HFF-Myc (cell line): ENCODE measurements at regions not wholly inside any gene's neighbourhood (a gene's known extent, or its start where the extent isn't known, plus 50 kb on each side); places are given as distances from the start of the nearest gene placed in this dataset.
"Not testable (repeated sequence)": the region's sequence is repeated elsewhere in the genome, so short reads cannot be mapped to it uniquely, and the experiment has no call there.

Source experiments
- DNase-seq: peaks from one replicate; pipeline ENCODE4 v3.0.0-alpha.2; 2011; ENCODE audit warnings: low read depth; ENCODE audit errors: extremely low read depth
- H3K4me3 ChIP-seq: replicated peaks from 2 replicates; pipeline ENCODE4 v1.5.1; 2011; ENCODE audit warnings: low read depth, mild to moderate bottlenecking, control low read depth, low read length
- TF ChIP-seq, protein P1 (sequence below): IDR thresholded peaks from 2 replicates; pipeline ENCODE4 v1.5.1; 2012; ENCODE audit warnings: mild to moderate bottlenecking, low read depth, low read length, control low read depth; ENCODE audit errors: missing control alignments

- DNase-seq, H3K4me3 ChIP-seq: not testable (repeated sequence)
Measured at GRCh38 chr6:71007298-71007697, 50.4 kb upstream of the B3GAT2 start.

DNA sequence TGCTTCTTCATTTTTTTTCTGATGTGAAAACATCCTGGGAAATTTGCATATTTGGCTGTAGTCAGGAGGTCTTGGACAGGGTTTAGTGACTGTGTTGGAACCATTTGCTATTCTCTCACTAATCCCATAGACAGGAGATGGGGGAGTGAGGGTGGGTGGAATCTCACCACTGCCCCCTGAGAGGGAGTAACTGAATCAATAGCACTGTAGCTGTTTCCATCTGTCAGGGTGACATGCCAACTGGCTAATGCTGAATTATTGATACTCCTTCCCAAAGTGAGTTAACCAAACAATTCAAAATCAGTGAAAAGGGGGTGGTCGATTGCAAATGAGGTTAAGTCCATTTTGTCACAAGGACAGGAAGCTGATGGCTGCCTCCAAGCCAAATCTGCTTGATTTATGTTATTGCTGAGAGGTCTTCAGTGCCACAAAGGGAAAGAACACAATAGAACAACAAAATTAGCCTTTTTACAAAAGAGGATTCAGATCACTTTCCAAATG lies 55.1 kb upstream of the B3GAT2 start:
- TF ChIP-seq, protein P1, sequence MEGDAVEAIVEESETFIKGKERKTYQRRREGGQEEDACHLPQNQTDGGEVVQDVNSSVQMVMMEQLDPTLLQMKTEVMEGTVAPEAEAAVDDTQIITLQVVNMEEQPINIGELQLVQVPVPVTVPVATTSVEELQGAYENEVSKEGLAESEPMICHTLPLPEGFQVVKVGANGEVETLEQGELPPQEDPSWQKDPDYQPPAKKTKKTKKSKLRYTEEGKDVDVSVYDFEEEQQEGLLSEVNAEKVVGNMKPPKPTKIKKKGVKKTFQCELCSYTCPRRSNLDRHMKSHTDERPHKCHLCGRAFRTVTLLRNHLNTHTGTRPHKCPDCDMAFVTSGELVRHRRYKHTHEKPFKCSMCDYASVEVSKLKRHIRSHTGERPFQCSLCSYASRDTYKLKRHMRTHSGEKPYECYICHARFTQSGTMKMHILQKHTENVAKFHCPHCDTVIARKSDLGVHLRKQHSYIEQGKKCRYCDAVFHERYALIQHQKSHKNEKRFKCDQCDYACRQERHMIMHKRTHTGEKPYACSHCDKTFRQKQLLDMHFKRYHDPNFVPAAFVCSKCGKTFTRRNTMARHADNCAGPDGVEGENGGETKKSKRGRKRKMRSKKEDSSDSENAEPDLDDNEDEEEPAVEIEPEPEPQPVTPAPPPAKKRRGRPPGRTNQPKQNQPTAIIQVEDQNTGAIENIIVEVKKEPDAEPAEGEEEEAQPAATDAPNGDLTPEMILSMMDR, result no peak
- no peak overlapping the region for H3K4me3 ChIP-seq
- no peak for DNase-seq

DNA sequence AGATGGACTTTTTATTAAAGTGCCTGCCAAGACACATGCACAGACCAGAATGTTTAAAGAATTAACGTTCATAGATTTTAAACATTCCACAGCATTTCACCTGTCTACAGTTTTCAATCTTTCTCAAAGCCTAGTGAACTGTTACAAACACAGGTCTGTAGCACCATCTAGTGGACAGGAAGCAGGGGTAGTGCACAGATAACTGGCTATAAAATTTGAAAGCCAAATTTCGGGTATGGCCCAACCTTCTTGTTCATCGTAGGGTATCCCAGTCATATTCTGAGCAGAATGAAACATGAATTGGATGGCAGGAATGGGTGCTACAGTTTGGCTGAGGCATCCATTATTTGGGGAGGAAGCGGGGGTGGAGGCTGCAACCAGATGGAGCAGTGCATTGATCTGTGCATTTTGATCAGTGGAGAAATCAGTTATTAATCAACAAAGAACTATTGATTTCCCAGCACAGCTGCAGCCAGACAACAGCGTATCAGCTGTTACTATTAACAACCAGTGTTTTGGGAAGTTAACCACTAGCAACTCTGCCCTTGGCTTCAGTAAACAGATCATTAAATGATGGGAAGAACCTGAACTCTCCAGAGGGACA lies 56.1 kb upstream of the B3GAT2 start:
- peak; percentile 21 for DNase-seq
- H3K4me3 ChIP-seq, result no peak overlapping the region
- TF ChIP-seq, protein P1, result peak; percentile 78

GRCh38 chr6:71015392-71015791 lies 58.5 kb upstream of the B3GAT2 start:
- no peak overlapping the region for H3K4me3 ChIP-seq
- DNase-seq, result no peak
- TF ChIP-seq, protein P1, result no peak

DNA sequence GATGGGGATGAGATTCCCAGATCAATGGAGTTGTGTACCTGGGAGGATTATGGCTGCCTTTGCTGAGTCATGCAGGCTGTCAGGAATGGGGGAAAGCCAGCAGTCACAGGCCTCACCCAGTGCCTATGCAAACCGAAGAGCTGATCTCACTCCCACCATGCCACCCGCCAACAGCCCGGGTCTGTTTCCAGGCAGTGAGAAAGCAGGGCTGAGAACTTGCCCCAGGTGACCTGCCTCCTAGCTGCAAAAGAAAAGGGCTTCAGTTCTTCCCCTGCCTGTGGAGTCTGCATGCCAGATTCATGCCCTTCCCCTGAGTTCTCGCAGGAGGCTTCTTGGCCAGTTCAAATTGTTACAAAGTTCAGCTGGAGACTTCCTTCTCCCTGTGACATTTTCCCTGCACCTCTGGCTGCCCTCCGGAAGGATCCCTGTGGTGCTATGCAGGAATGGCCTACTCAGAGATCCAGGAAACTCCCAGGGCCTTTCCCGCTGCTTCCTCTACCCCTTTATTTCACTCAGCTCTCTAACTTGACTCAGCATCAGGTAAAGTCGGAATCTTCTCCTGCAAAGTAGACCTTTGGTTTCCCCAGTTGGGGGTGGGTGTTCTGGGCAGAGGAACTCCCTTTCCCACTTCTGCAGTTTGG lies 71.5 kb upstream of the B3GAT2 start:
- DNase-seq, result no peak
- TF ChIP-seq, protein P1, result no peak
- no peak overlapping the region for H3K4me3 ChIP-seq

- no peak overlapping the region for H3K4me3 ChIP-seq
Measured at GRCh38 chr6:71028877-71029252, 72.0 kb upstream of the B3GAT2 start.

GRCh38 chr6:71029555-71029954 lies 72.7 kb upstream of the B3GAT2 start:
- DNase-seq, result no peak
- TF ChIP-seq, protein P1, result no peak
- H3K4me3 ChIP-seq, result no peak overlapping the region

More at GRCh38 chr6:71028877-71029252, 72.0 kb upstream of the B3GAT2 start:
- DNase-seq, result no peak
- TF ChIP-seq, protein P1, result no peak
